D721Med (cell line): ENCODE measurements at regions not wholly inside any gene's neighbourhood (a gene's known extent, or its start where the extent isn't known, plus 50 kb on each side); places are given as distances from the start of the nearest gene placed in this dataset.
"Not testable (repeated sequence)": the region's sequence is repeated elsewhere in the genome, so short reads cannot be mapped to it uniquely, and the experiment has no call there.

ENCODE experiments used
- DNase-seq: peaks from one replicate; pipeline ENCODE4 v3.0.0; 2011; ENCODE audit warnings: low spot score; ENCODE audit not compliant: insufficient read length
- FAIRE-seq: peaks from 2 replicates; lab custom pipeline; 2011; peaks lifted over from hg19 to GRCh38; lab: Jason Lieb, UNC
- TF ChIP-seq, protein P1 (sequence below): IDR thresholded peaks from 2 replicates; pipeline ENCODE4 v1.5.1; 2012; ENCODE audit warnings: mild to moderate bottlenecking, control low read depth; ENCODE audit not compliant: insufficient read depth; ENCODE audit errors: missing control alignments

DNA sequence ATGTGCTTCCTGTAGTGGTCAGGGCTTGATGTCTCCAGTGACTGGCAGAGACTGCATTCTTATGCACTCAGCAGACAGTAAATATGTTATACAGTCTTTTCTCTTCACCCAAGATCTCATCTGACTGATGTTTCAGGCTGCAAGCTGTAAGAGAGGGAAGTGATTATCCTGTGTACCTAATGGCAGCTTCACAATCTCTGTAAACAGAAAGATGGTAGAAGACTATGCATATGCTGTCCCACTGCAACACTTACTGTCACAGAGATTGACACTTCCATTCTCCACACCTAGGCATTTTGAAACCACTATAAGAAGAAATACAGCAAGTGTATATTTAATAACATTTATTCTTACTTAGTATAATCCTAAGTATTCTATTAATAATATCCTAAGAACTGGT is 97.6 kb upstream of the ANXA1 start:
- DNase-seq (no peak), FAIRE-seq (no peak)
- TF ChIP-seq, protein P1, sequence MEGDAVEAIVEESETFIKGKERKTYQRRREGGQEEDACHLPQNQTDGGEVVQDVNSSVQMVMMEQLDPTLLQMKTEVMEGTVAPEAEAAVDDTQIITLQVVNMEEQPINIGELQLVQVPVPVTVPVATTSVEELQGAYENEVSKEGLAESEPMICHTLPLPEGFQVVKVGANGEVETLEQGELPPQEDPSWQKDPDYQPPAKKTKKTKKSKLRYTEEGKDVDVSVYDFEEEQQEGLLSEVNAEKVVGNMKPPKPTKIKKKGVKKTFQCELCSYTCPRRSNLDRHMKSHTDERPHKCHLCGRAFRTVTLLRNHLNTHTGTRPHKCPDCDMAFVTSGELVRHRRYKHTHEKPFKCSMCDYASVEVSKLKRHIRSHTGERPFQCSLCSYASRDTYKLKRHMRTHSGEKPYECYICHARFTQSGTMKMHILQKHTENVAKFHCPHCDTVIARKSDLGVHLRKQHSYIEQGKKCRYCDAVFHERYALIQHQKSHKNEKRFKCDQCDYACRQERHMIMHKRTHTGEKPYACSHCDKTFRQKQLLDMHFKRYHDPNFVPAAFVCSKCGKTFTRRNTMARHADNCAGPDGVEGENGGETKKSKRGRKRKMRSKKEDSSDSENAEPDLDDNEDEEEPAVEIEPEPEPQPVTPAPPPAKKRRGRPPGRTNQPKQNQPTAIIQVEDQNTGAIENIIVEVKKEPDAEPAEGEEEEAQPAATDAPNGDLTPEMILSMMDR = no peak

DNA sequence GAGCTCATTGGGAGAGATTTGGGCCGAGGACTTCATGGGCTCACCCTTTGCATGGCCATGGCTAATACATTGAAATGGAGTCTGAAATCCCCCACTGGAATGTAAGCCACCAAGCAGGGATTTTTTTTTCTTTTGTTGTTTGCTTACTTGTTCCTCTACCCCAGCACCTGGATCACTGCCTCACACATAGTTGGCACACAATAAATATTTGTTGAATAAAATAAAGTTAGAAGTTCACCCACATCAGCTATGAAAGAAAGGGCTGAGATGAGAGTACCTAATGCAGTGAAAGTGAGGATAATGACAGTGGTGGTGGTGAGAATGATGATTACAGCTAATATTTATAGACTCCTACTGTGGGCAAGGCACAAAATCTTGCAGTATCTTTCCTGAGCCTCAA is 98.1 kb upstream of the ANXA1 start:
- FAIRE-seq = no peak
- TF ChIP-seq, protein P1 = no peak

DNA sequence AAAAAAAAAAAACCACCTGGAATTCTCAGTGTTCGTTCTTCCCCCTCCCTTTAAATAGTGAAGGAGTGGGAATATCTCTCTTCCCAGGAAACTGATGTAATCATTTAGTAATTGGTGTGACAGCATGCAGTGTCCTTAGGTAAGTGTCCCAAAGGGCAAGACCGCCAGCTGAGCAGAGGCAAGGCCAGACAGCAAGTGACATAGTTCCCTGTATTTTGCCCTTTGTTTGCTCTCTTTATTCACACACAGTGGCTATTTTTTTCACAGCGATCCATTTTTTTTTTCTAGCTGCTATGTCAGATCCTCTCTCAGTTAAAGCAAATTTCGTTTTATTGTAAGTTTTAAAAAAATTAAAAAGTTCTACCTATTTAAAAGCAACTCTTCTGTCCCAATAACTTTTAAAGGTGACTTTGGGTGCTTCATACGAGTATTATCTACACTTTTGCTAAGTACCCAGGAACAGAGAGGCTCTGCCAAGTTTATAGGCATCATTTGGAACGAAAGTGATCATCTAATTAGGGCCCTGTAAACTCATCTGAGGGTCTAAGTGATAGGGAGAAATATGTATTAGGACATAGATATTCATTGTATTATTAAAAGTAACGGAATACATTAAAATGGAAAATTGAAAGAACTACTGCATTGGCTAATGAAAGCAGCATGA is 98.2 kb upstream of the ALDH1A1 start:
- TF ChIP-seq, protein P1 = no peak
- FAIRE-seq (no peak), DNase-seq (no peak)

More for the DNA sequence above, 98.1 kb upstream of the ANXA1 start:
- DNase-seq = no peak

DNA sequence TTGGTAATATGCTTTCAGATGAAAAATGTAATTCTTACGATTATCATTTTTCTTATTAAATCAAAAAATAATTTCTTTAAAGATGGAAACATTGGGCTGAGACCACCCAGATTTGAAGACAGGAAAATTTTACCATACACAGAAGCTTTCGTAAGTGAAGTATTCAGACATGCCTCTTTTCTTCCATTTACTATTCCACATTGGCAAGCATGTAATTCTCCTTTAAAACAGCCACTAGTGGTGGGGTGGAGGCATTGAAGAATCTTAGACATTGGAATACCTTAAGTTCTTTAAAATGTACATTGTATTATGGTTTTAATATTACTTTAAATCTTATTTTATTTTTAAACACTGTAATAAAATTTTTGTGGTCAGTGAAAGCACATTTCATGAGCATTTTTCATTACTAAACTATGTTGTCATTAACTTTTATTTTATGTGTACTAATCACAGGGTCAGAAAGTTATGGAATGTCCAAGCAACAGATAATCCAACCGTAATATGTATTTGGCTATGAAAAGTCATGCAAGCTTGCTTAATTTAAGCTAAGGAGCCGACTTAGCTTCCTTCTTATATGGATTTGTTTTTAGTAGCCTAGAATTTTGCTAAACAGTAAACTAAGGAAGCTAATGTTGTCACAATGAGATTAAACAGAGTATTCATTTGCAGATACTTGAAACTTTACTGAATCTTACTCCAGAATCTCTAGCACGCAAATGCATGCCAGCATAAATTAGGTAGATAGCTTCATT is 97.4 kb upstream of the ALDH1A1 start:
- FAIRE-seq (no peak), DNase-seq (no peak)
- TF ChIP-seq, protein P1 = no peak

DNA sequence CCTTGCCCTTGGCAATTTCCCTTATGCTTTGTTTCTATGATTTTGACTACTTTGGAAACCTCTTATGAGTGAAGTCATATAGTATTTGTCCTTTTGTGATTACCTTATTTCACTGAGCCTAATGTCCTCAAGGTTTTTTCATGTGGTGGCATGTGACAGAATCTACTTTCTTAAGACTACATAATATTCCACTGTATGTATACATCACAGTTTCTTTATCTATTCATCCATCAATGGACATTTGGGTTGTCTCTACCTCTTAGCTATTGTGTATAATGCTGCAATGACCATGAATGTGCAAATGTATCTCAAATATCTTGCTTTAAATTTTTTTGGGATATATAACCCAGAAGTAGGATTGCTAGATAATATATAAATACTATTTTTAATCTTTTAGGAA is 96.4 kb upstream of the ALDH1A1 start:
- no peak for FAIRE-seq
- TF ChIP-seq, protein P1 = no peak
- DNase-seq = no peak

DNA sequence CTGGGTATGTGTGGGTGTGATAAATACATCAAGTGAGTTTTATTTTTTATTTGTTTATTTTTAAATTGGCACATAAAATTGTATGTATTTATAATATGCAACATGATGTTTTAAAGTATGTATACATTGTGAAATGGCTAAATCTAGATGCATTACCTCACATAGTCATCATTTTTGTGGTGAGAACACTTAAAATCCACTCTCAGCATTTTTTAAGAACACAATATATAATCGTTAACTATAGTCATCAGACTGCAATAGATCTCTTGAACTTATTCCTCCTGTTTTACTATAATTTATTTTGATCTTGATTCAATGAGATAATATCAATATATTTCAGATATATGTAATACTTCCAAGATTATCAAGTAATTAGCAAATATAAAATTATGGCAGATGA is 93.9 kb upstream of the ALDH1A1 start:
- FAIRE-seq (no peak), DNase-seq (no peak)
- TF ChIP-seq, protein P1 = no peak

- FAIRE-seq, DNase-seq: not testable (repeated sequence)
These were observed 91.9 kb upstream of the ALDH1A1 start for GRCh38 chr9:73044776-73045175.
